ENCODE measurements at regions not wholly inside any gene's neighbourhood (a gene's known extent, or its start where the extent isn't known, plus 50 kb on each side); places are given as distances from the start of the nearest gene placed in this dataset.

DNA sequence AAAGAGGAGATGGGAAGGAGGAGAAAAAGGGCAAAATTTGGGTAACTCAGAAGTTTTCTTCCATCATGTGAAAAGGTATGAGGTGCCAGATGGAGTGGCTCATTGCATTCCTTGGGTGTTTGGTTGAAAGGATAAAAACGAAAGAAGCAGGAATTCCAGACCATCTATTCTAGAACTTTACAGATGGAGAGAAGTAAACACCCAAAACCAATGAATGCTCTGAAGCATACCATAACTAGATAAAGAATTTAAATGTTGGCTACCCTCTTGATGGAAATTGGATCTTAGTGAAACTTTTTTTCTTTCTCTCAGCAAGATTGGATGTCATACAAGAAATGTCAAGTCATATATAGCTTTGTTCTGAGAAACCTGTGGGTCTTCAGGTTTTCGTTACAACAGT lies 175.6 kb upstream of the FAR2 start (continued):
- TF ChIP-seq, protein P1, sequence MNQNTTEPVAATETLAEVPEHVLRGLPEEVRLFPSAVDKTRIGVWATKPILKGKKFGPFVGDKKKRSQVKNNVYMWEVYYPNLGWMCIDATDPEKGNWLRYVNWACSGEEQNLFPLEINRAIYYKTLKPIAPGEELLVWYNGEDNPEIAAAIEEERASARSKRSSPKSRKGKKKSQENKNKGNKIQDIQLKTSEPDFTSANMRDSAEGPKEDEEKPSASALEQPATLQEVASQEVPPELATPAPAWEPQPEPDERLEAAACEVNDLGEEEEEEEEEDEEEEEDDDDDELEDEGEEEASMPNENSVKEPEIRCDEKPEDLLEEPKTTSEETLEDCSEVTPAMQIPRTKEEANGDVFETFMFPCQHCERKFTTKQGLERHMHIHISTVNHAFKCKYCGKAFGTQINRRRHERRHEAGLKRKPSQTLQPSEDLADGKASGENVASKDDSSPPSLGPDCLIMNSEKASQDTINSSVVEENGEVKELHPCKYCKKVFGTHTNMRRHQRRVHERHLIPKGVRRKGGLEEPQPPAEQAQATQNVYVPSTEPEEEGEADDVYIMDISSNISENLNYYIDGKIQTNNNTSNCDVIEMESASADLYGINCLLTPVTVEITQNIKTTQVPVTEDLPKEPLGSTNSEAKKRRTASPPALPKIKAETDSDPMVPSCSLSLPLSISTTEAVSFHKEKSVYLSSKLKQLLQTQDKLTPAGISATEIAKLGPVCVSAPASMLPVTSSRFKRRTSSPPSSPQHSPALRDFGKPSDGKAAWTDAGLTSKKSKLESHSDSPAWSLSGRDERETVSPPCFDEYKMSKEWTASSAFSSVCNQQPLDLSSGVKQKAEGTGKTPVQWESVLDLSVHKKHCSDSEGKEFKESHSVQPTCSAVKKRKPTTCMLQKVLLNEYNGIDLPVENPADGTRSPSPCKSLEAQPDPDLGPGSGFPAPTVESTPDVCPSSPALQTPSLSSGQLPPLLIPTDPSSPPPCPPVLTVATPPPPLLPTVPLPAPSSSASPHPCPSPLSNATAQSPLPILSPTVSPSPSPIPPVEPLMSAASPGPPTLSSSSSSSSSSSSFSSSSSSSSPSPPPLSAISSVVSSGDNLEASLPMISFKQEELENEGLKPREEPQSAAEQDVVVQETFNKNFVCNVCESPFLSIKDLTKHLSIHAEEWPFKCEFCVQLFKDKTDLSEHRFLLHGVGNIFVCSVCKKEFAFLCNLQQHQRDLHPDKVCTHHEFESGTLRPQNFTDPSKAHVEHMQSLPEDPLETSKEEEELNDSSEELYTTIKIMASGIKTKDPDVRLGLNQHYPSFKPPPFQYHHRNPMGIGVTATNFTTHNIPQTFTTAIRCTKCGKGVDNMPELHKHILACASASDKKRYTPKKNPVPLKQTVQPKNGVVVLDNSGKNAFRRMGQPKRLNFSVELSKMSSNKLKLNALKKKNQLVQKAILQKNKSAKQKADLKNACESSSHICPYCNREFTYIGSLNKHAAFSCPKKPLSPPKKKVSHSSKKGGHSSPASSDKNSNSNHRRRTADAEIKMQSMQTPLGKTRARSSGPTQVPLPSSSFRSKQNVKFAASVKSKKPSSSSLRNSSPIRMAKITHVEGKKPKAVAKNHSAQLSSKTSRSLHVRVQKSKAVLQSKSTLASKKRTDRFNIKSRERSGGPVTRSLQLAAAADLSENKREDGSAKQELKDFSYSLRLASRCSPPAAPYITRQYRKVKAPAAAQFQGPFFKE (tag by site-specific recombination; IDR thresholded peaks at IDR 0.05; ENCODE audit: borderline replicate concordance): no peak
- no peak for TF ChIP-seq ZNF138 (tag by site-specific recombination; IDR thresholded peaks at IDR 0.05; ENCODE audit: borderline replicate concordance)
- no peak for TF ChIP-seq EGR2 (tag by site-specific recombination; IDR thresholded peaks at IDR 0.05; ENCODE audit: low read depth)
- TF ChIP-seq ZNF510 (tag by site-specific recombination; IDR thresholded peaks at IDR 0.05; ENCODE audit: insufficient replicate concordance): no peak

DNA sequence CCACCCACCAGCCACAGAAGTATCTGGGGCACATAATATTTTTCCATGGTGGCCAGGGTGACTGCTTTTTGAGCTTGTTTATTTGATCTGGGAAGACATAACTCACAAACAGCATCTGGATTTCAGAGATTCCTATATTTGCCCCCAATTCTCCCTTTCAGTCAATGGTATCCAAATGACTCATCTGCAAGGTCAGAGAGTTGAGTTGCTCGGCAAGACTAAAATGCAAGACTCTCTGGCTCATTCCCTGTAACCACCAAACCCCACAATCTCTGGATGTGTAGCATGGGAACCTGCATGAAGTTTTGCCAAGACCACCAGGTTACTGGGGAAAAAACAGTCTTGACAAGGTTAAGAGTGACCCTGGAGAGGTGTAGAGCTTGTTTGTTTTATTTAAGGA lies 174.9 kb upstream of the FAR2 start:
- ChIA-PET CTCF (interaction anchor here (0.7 to 1.0 kb wide), 2 partner anchors 24 to 218 kb away, joined by 3 to 4 read pairs; no protein-coding TSS in a partner anchor), POLR2A (no interaction called here)
- no peaks in the 10 kb centered on the region for H3K4me1 ChIP-seq (ENCODE audit: control insufficient read depth, insufficient read depth, low read length)
- no peaks in the 10 kb centered on the region for H3K36me3 ChIP-seq (ENCODE audit: control insufficient read depth in 2 of 2, insufficient read depth in 1 of 2, low read length in 2 of 2)
- no peaks in the 10 kb centered on the region for H3K9me3 ChIP-seq (ENCODE audit: control insufficient read depth, insufficient read depth, low read depth, low read length)
- no peak overlapping the region for H3K27ac ChIP-seq (ENCODE audit: extremely low read depth, low read depth, low read length)
- H3K4me3 ChIP-seq (ENCODE audit: low read depth, low read length): no peak overlapping the region
- TF ChIP-seq ZNF133 (tag by site-specific recombination; IDR thresholded peaks at IDR 0.05) (no peak), ZBTB1 (tag by site-specific recombination; IDR thresholded peaks at IDR 0.05) (no peak), ZBTB17 (tag by site-specific recombination; IDR thresholded peaks at IDR 0.05) (no peak)
- TF ChIP-seq, protein P2, sequence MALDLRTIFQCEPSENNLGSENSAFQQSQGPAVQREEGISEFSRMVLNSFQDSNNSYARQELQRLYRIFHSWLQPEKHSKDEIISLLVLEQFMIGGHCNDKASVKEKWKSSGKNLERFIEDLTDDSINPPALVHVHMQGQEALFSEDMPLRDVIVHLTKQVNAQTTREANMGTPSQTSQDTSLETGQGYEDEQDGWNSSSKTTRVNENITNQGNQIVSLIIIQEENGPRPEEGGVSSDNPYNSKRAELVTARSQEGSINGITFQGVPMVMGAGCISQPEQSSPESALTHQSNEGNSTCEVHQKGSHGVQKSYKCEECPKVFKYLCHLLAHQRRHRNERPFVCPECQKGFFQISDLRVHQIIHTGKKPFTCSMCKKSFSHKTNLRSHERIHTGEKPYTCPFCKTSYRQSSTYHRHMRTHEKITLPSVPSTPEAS (tag by site-specific recombination; IDR thresholded peaks at IDR 0.05): no peak

DNA sequence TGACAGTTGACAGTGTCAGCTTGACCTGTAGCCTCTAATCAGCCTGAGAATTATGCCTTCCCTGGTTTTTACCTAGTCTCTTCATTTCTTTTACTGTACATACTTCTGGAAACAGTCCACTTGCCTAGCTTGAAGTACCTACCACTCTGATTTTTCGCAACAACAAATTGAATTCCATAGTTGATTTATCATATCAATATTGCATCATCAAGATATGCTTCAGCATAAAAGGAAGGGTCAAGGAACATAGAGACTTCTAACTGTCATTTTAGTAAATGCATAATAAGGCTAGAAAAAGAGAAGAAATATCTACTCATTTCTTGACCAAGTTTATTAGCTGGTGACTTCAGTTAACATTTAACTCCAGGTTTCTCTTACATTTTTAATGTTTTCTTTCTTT lies 174.2 kb upstream of the FAR2 start:
- TF ChIP-seq ZNF514 (tag by site-specific recombination; IDR thresholded peaks at IDR 0.05) (no peak), ZNF510 (tag by site-specific recombination; IDR thresholded peaks at IDR 0.05; ENCODE audit: insufficient replicate concordance) (peak; percentile 5), GLIS1 (tag by site-specific recombination; IDR thresholded peaks at IDR 0.05) (no peak)
- no peaks in the 10 kb centered on the region for H3K4me1 ChIP-seq (ENCODE audit: control insufficient read depth, insufficient read depth, low read length)
- no peak overlapping the region for H3K27ac ChIP-seq (ENCODE audit: extremely low read depth, low read depth, low read length)
- no peak overlapping the region for H3K4me3 ChIP-seq (ENCODE audit: low read depth, low read length)
- no peaks in the 10 kb centered on the region for H3K36me3 ChIP-seq (ENCODE audit: control insufficient read depth in 2 of 2, insufficient read depth in 1 of 2, low read length in 2 of 2)
- no peaks in the 10 kb centered on the region for H3K9me3 ChIP-seq (ENCODE audit: control insufficient read depth, insufficient read depth, low read depth, low read length)
- POLR2A ChIA-PET: no interaction called here
- CTCF ChIA-PET: interaction anchor here (0.7 to 1.0 kb wide), 2 partner anchors 23 to 217 kb away, joined by 3 to 4 read pairs; no protein-coding TSS in a partner anchor

DNA sequence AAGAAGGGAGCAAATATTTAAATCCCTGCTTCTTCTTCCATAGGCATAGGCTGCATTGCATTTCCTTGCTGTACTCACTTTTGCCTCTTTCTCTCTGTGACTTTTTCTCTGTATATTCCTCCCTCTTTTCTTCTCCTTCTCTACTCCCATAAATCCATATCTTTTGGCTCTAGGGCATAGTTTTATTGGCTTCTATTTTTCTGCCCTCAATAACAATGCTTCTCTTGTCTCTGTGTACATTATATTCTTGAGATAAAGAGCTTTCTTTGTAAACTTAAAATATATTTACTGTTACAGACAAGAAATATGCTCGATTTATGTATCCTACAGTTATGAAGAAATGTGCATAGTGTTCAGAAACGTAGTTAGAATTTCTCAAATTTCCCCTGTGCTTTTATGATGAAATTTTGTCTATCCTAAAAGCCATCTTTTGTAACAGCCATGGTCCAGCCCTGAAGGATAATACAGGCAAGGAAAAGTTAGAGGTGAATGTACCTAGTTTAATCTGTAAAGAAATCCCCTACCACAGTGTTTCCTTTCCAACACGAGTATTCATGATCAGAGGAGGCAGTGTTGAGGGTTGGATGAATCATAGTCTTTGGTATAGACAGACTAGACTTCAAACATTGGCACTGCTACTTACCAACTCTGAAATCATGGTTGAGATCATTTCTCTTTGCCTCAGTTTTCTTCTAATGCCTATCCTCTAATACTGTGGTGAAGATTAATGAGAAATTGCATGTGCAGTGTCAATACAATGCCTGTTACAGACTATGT lies 173.3 kb upstream of the FAR2 start:
- Histone ChIP-seq H3K27ac (ENCODE audit: extremely low read depth, low read depth, low read length) (no peak overlapping the region), H3K9me3 (ENCODE audit: control insufficient read depth, insufficient read depth, low read depth, low read length) (no peaks in the 10 kb centered on the region), H3K4me1 (ENCODE audit: control insufficient read depth, insufficient read depth, low read length) (no peaks in the 10 kb centered on the region), H3K36me3 (ENCODE audit: control insufficient read depth in 2 of 2, insufficient read depth in 1 of 2, low read length in 2 of 2) (no peaks in the 10 kb centered on the region), H3K4me3 (ENCODE audit: low read depth, low read length) (no peak overlapping the region)
- ChIA-PET CTCF (no interaction called here), POLR2A (no interaction called here)
- no peak for TF ChIP-seq YY2 (tag by site-specific recombination; IDR thresholded peaks at IDR 0.05)
- 0 out of 2 replicates have a peak, but pooled peaks have one; percentile 19 for TF ChIP-seq ZNF843 (tag by site-specific recombination; IDR thresholded peaks at IDR 0.05)

All from HEK293 (cell line).